Renal cortical epithelial cell (primary cell): ENCODE measurements at regions not wholly inside any gene's neighbourhood (a gene's known extent, or its start where the extent isn't known, plus 50 kb on each side); places are given as distances from the start of the nearest gene placed in this dataset.
"Not testable (repeated sequence)": the region's sequence is repeated elsewhere in the genome, so short reads cannot be mapped to it uniquely, and the experiment has no call there.

Experiments used
- DNase-seq: peaks from one replicate; pipeline ENCODE4 v3.0.0-alpha.2; 2011; ENCODE audit warnings: low read depth

- DNase-seq = not testable (repeated sequence)
Observed at GRCh38 chr1:149278156-149278555, 174.8 kb upstream of the NBPF9 start.

- DNase-seq = not testable (repeated sequence)
Observed at GRCh38 chr1:149279015-149279414, 175.7 kb upstream of the NBPF9 start.

GRCh38 chr1:149279512-149279911 lies 176.2 kb upstream of the NBPF9 start:
- DNase-seq = not testable (repeated sequence)

GRCh38 chr1:149284773-149285172 lies 181.4 kb upstream of the NBPF9 start:
- not testable (repeated sequence) for DNase-seq

GRCh38 chr1:149285205-149285604 lies 181.9 kb upstream of the NBPF9 start:
- DNase-seq = not testable (repeated sequence)

GRCh38 chr1:149285638-149286037 lies 182.3 kb upstream of the NBPF9 start:
- not testable (repeated sequence) for DNase-seq

GRCh38 chr1:149288580-149288979 lies 185.2 kb upstream of the NBPF9 start:
- DNase-seq = not testable (repeated sequence)

GRCh38 chr1:149300478-149301218 lies 174.2 kb upstream of the NBPF19 start:
- DNase-seq = not testable (repeated sequence)

- not testable (repeated sequence) for DNase-seq
Observed at GRCh38 chr1:149301282-149301681, 173.6 kb upstream of the NBPF19 start.

- not testable (repeated sequence) for DNase-seq
Observed at GRCh38 chr1:149304796-149305195, 170.0 kb upstream of the NBPF19 start.

- DNase-seq = not testable (repeated sequence)
Observed at GRCh38 chr1:149307640-149308039, 167.2 kb upstream of the NBPF19 start.

GRCh38 chr1:149314921-149315320 lies 159.9 kb upstream of the NBPF19 start:
- not testable (repeated sequence) for DNase-seq

- DNase-seq = not testable (repeated sequence)
Observed at GRCh38 chr1:149320971-149321731, 153.7 kb upstream of the NBPF19 start.

GRCh38 chr1:149321732-149322016 lies 153.2 kb upstream of the NBPF19 start:
- DNase-seq = not testable (repeated sequence)

GRCh38 chr1:149330081-149330335 lies 144.8 kb upstream of the NBPF19 start:
- DNase-seq = not testable (repeated sequence)

- DNase-seq = not testable (repeated sequence)
Observed at GRCh38 chr1:149336082-149336481, 138.8 kb upstream of the NBPF19 start.

- not testable (repeated sequence) for DNase-seq
Observed at GRCh38 chr1:149338221-149338691, 136.6 kb upstream of the NBPF19 start.

GRCh38 chr1:149338698-149339097 lies 136.1 kb upstream of the NBPF19 start:
- DNase-seq = not testable (repeated sequence)

- not testable (repeated sequence) for DNase-seq
Observed at GRCh38 chr1:149349448-149349847, 125.4 kb upstream of the NBPF19 start.

- not testable (repeated sequence) for DNase-seq
Observed at GRCh38 chr1:149352205-149352604, 122.6 kb upstream of the NBPF19 start.

GRCh38 chr1:149354579-149354978 lies 120.3 kb upstream of the NBPF19 start:
- DNase-seq = not testable (repeated sequence)

- not testable (repeated sequence) for DNase-seq
Observed at GRCh38 chr1:149355748-149356147, 119.1 kb upstream of the NBPF19 start.

GRCh38 chr1:149356152-149356551 lies 118.7 kb upstream of the NBPF19 start:
- DNase-seq = not testable (repeated sequence)
